H9 (cell line): ENCODE measurements at regions not wholly inside any gene's neighbourhood (a gene's known extent, or its start where the extent isn't known, plus 50 kb on each side); places are given as distances from the start of the nearest gene placed in this dataset.

ENCODE experiments used
- DNase-seq: peaks from one replicate; pipeline ENCODE4 v3.0.0-alpha.2; 2017
- H2AFZ ChIP-seq: one replicate; pipeline ENCODE4 v1.6.1; 2013; ENCODE audit warnings: mild to moderate bottlenecking, low read length, control low read depth, moderate library complexity
- H2AK5ac ChIP-seq: 2 replicates; pipeline ENCODE4 v1.6.1; 2013; ENCODE audit warnings: low read length, control low read depth, mixed read lengths; ENCODE audit not compliant: insufficient read length
- H2BK120ac ChIP-seq: one replicate; pipeline ENCODE4 v1.6.1; 2013; ENCODE audit warnings: low read depth, mild to moderate bottlenecking, low read length, control low read depth, inconsistent platforms; ENCODE audit not compliant: poor library complexity, severe bottlenecking
- H2BK12ac ChIP-seq: 2 replicates; pipeline ENCODE4 v1.6.1; 2013; ENCODE audit warnings: low read length, control low read depth, mixed read lengths, low read depth; ENCODE audit not compliant: insufficient read length
- H2BK15ac ChIP-seq: 2 replicates; pipeline ENCODE4 v1.6.1; 2013; ENCODE audit warnings: low read depth, low read length, control low read depth
- H2BK20ac ChIP-seq: one replicate; pipeline ENCODE4 v1.6.1; 2013; ENCODE audit warnings: low read depth, mild to moderate bottlenecking, low read length, control low read depth, inconsistent platforms; ENCODE audit not compliant: poor library complexity, severe bottlenecking
- H2BK5ac ChIP-seq: 2 replicates; pipeline ENCODE4 v1.6.1; 2013; ENCODE audit warnings: low read length, control low read depth, mixed read lengths; ENCODE audit not compliant: insufficient read length
- H3K14ac ChIP-seq: 2 replicates; pipeline ENCODE4 v1.6.1; 2013; ENCODE audit warnings: low read length, control low read depth; ENCODE audit not compliant: insufficient read depth
- H3K18ac ChIP-seq: 2 replicates; pipeline ENCODE4 v1.6.1; 2013; ENCODE audit warnings: low read depth, mild to moderate bottlenecking, mixed read lengths, low read length, control low read depth; ENCODE audit not compliant: insufficient read length
- H3K23ac ChIP-seq: 2 replicates; pipeline ENCODE4 v1.6.1; 2013; ENCODE audit warnings: low read length, control low read depth, mixed read lengths, low read depth; ENCODE audit not compliant: insufficient read length
- H3K23me2 ChIP-seq: 2 replicates; pipeline ENCODE4 v1.6.1; 2013; ENCODE audit warnings: low read depth, mild to moderate bottlenecking, mixed read lengths, low read length, control low read depth; ENCODE audit not compliant: insufficient read length, poor library complexity, severe bottlenecking
- H3K27ac ChIP-seq: 2 replicates; pipeline ENCODE4 v1.5.1; 2013; ENCODE audit warnings: low read length, control low read depth, mixed read lengths, low read depth; ENCODE audit not compliant: insufficient read length
- H3K27me3 ChIP-seq: 2 replicates; pipeline ENCODE4 v1.6.1; 2013; ENCODE audit warnings: low read length, control low read depth, inconsistent platforms; ENCODE audit not compliant: insufficient read depth
- H3K4ac ChIP-seq: 2 replicates; pipeline ENCODE4 v1.6.1; 2013; ENCODE audit warnings: low read depth, mild to moderate bottlenecking, control low read depth, inconsistent platforms, low read length, moderate library complexity
- H3K4me1 ChIP-seq: 2 replicates; pipeline ENCODE4 v1.6.1; 2013; ENCODE audit warnings: low read length, control low read depth, inconsistent platforms; ENCODE audit not compliant: insufficient read depth
- H3K4me2 ChIP-seq: 2 replicates; pipeline ENCODE4 v1.6.1; 2013; ENCODE audit warnings: low read length, control low read depth, mixed read lengths; ENCODE audit not compliant: insufficient read length, insufficient read depth
- H3K56ac ChIP-seq: 2 replicates; pipeline ENCODE4 v1.6.1; 2013; ENCODE audit warnings: low read depth, mild to moderate bottlenecking, mixed read lengths, low read length, control low read depth; ENCODE audit not compliant: insufficient read length
- H3K79me1 ChIP-seq: 2 replicates; pipeline ENCODE4 v1.6.1; 2013; ENCODE audit warnings: low read depth, mild to moderate bottlenecking, moderate library complexity, low read length, control low read depth, inconsistent platforms; ENCODE audit not compliant: insufficient read depth, poor library complexity, severe bottlenecking
- H3K79me2 ChIP-seq: 2 replicates; pipeline ENCODE4 v1.6.1; 2013; ENCODE audit warnings: low read length, control low read depth, inconsistent platforms; ENCODE audit not compliant: insufficient read depth
- H3K9ac ChIP-seq: 2 replicates; pipeline ENCODE4 v1.6.1; 2013; ENCODE audit warnings: low read length, control low read depth, mixed read lengths; ENCODE audit not compliant: insufficient read length; ENCODE audit errors: extremely low read depth
- H3K9me3 ChIP-seq: one replicate; pipeline ENCODE4 v1.6.1; 2013; ENCODE audit warnings: low read depth, low read length, inconsistent platforms; ENCODE audit not compliant: control insufficient read depth
- H3T11ph ChIP-seq: one replicate; pipeline ENCODE4 v1.6.1; 2013; ENCODE audit warnings: mild to moderate bottlenecking, low read length, control low read depth, inconsistent platforms
- H4K20me1 ChIP-seq: one replicate; pipeline ENCODE4 v1.6.1; 2013; ENCODE audit not compliant: control insufficient read depth, insufficient read length, insufficient read depth
- H4K5ac ChIP-seq: 2 replicates; pipeline ENCODE4 v1.6.1; 2013; ENCODE audit warnings: low read depth, mild to moderate bottlenecking, mixed read lengths, low read length, control low read depth; ENCODE audit not compliant: insufficient read length
- H4K8ac ChIP-seq: replicated peaks from 2 replicates; pipeline ENCODE4 v1.6.1; 2013; ENCODE audit warnings: low read length, control low read depth, mixed read lengths, low read depth; ENCODE audit not compliant: insufficient read length
- H4K91ac ChIP-seq: 2 replicates; pipeline ENCODE4 v1.6.1; 2013; ENCODE audit warnings: low read depth, mild to moderate bottlenecking, moderate library complexity, mixed read lengths, low read length, control low read depth; ENCODE audit not compliant: insufficient read length
- H3K27ac Mint-ChIP-seq, 3 experiments: 2 replicates in 2 of 3; 3 replicates in 1 of 3; pipeline ENCODE4 v1.8.0; 2020 to 2021; ENCODE audit warnings: mixed read lengths in 3 of 3, mild to moderate bottlenecking in 1 of 3, moderate library complexity in 1 of 3
- H3K27me3 Mint-ChIP-seq: 2 replicates; pipeline ENCODE4 v1.8.0; 2021; ENCODE audit warnings: low read depth, mild to moderate bottlenecking, moderate library complexity, mixed read lengths
- H3K36me3 Mint-ChIP-seq, 3 experiments: 2 replicates in 2 of 3; 3 replicates in 1 of 3; pipeline ENCODE4 v1.8.0; 2020 to 2021; ENCODE audit warnings: low read depth in 3 of 3, mixed read lengths in 3 of 3; ENCODE audit not compliant: insufficient read depth in 1 of 3
- H3K4me1 Mint-ChIP-seq, 2 experiments: 2 replicates each; pipeline ENCODE4 v1.8.0; 2020; ENCODE audit warnings: mixed read lengths in 2 of 2
- H3K4me3 Mint-ChIP-seq, 2 experiments: 2 replicates in 1 of 2; 3 replicates in 1 of 2; pipeline ENCODE4 v1.8.0; 2020 to 2021; ENCODE audit warnings: mild to moderate bottlenecking in 2 of 2, mixed read lengths in 2 of 2, moderate library complexity in 1 of 2
- H3K9me3 Mint-ChIP-seq, 2 experiments: 2 replicates in 1 of 2; 3 replicates in 1 of 2; pipeline ENCODE4 v1.8.0; 2020; ENCODE audit warnings: mild to moderate bottlenecking in 2 of 2, mixed read lengths in 2 of 2, moderate library complexity in 1 of 2
- CTCF ChIP-seq: fragments of 200-600 bp; sonication (generic); conservative IDR thresholded peaks from 3 replicates; pipeline ENCODE4 v1.8.0; 2021; ENCODE audit warnings: antibody characterized with exemption, mild to moderate bottlenecking

GRCh38 chr14:42947991-42948390, 1341.3 kb downstream of the LRFN5 start:
- H3K79me1 ChIP-seq = no peaks in the 10 kb centered on the region
- no peak overlapping the region for H3T11ph ChIP-seq
- no peak overlapping the region for H3K18ac ChIP-seq
- Mint-ChIP-seq H3K27me3 (peaks cover 6% of the 10 kb centered on the region), H3K27ac (no peak overlapping the region), H3K4me3 (no peak overlapping the region), H3K9me3 (peaks cover 20 to 24% of the 10 kb centered on the region in 2 experiments; a peak in 4 of 5 replicates), H3K4me1 (peaks cover 0 to 6% of the 10 kb centered on the region in 2 experiments; a peak in 2 of 4 replicates), H3K36me3 (peaks cover 4 to 23% (median 10%) of the 10 kb centered on the region in 3 experiments; a peak in 3 of 7 replicates)
- H4K20me1 ChIP-seq = no peaks in the 10 kb centered on the region
- H2BK20ac ChIP-seq = no peak overlapping the region
- no peak overlapping the region for H4K91ac ChIP-seq
- no peaks in the 10 kb centered on the region for H3K23me2 ChIP-seq
- H3K27ac ChIP-seq = no peak overlapping the region
- H3K79me2 ChIP-seq = no peaks in the 10 kb centered on the region
- H3K14ac ChIP-seq = no peak overlapping the region
- H4K8ac ChIP-seq = no peak overlapping the region
- H3K56ac ChIP-seq = no peak overlapping the region
- H2BK5ac ChIP-seq = no peak overlapping the region
- no peaks in the 10 kb centered on the region for H3K27me3 ChIP-seq
- H2AK5ac ChIP-seq = no peak overlapping the region
- H3K23ac ChIP-seq = no peak overlapping the region
- no peak overlapping the region for H2AFZ ChIP-seq
- no peak overlapping the region for H2BK15ac ChIP-seq
- no peak overlapping the region for H3K4me2 ChIP-seq
- no peak for TF ChIP-seq CTCF
- H4K5ac ChIP-seq = no peak overlapping the region
- H2BK12ac ChIP-seq = no peak overlapping the region
- no peak overlapping the region for H3K9ac ChIP-seq
- no peak for DNase-seq
- no peaks in the 10 kb centered on the region for H3K9me3 ChIP-seq
- H3K4ac ChIP-seq = no peak overlapping the region
- H3K4me1 ChIP-seq = no peaks in the 10 kb centered on the region
- no peak overlapping the region for H2BK120ac ChIP-seq
